HEK293 (cell line): ENCODE measurements at regions not wholly inside any gene's neighbourhood (a gene's known extent, or its start where the extent isn't known, plus 50 kb on each side); places are given as distances from the start of the nearest gene placed in this dataset.

Experiments used
- CTCF ChIA-PET: fragments of 350-600 bp; formaldehyde crosslinking; extraction: SDS; loops from one replicate; lab custom pipeline; 2021; ENCODE audit warnings: antibody characterized with exemption; lab: Yijun Ruan, JAX
- POLR2A ChIA-PET: fragments of 300-600 bp; formaldehyde crosslinking; extraction: SDS; loops from one replicate; lab custom pipeline; 2020; ENCODE audit warnings: antibody characterized with exemption, inconsistent platforms; lab: Yijun Ruan, JAX
- H3K27ac ChIP-seq: fragments of 200-500 bp; sonication (Bioruptor generic); 2 replicates; pipeline ENCODE4 v1.5.1; 2014; ENCODE audit warnings: low read depth, low read length, control low read depth, inconsistent platforms; ENCODE audit errors: extremely low read depth
- H3K36me3 ChIP-seq, 2 experiments: fragments of 200-500 bp in 1 of 2; sonication (Bioruptor generic) in 1 of 2; 1 replicate in 1 of 2; 2 replicates in 1 of 2; pipeline ENCODE4 v1.5.1; 2014 to 2017; ENCODE audit warnings: inconsistent platforms in 2 of 2, low read length in 2 of 2; ENCODE audit not compliant: control insufficient read depth in 2 of 2, insufficient read depth in 1 of 2
- H3K4me1 ChIP-seq: fragments of 200-500 bp; sonication (Bioruptor generic); 2 replicates; pipeline ENCODE4 v1.5.1; 2014; ENCODE audit warnings: mild to moderate bottlenecking, low read length, inconsistent platforms; ENCODE audit not compliant: control insufficient read depth, insufficient read depth
- H3K4me3 ChIP-seq: 2 replicates; pipeline ENCODE4 v1.5.1; 2011; ENCODE audit warnings: low read depth, mild to moderate bottlenecking, control low read depth, low read length, moderate library complexity
- H3K9me3 ChIP-seq: fragments of 200-500 bp; sonication (Bioruptor generic); 2 replicates; pipeline ENCODE4 v1.5.1; 2014; ENCODE audit warnings: low read depth, low read length, inconsistent platforms; ENCODE audit not compliant: control insufficient read depth, insufficient read depth
- SCRT2 ChIP-seq: fragments of 450-650 bp; formaldehyde crosslinking; IDR thresholded peaks from 2 replicates; pipeline ENCODE4 v1.5.1; 2016; ENCODE audit warnings: missing biosample characterization, missing genetic modification characterization
- SP3 ChIP-seq: fragments of 450-650 bp; formaldehyde crosslinking; IDR thresholded peaks from 2 replicates; pipeline ENCODE4 v1.5.1; 2016; ENCODE audit warnings: missing biosample characterization, missing genetic modification characterization
- ZFP37 ChIP-seq: fragments of 450-650 bp; formaldehyde crosslinking; IDR thresholded peaks from 2 replicates; pipeline ENCODE4 v1.5.1; 2016; ENCODE audit warnings: missing biosample characterization, missing genetic modification characterization
- ZFP69B ChIP-seq: fragments of 450-650 bp; formaldehyde crosslinking; IDR thresholded peaks from 2 replicates; pipeline ENCODE4 v1.5.1; 2016; ENCODE audit warnings: missing biosample characterization, missing genetic modification characterization
- ZNF174 ChIP-seq: fragments of 450-650 bp; formaldehyde crosslinking; IDR thresholded peaks from 2 replicates; pipeline ENCODE4 v1.5.0; 2017; ENCODE audit warnings: missing biosample characterization, mild to moderate bottlenecking, missing genetic modification characterization
- ZNF202 ChIP-seq: fragments of 450-650 bp; formaldehyde crosslinking; IDR thresholded peaks from 2 replicates; pipeline ENCODE4 v1.5.1; 2016; ENCODE audit warnings: missing biosample characterization, missing genetic modification characterization, borderline replicate concordance
- ZNF549 ChIP-seq: fragments of 450-650 bp; IDR thresholded peaks from 2 replicates; pipeline ENCODE4 v1.5.1; 2018; ENCODE audit warnings: missing biosample characterization, missing genetic modification characterization, mild to moderate bottlenecking, inconsistent platforms, moderate library complexity
- ZNF555 ChIP-seq: fragments of 450-650 bp; formaldehyde crosslinking; conservative IDR thresholded peaks from 2 replicates; pipeline ENCODE4 v1.5.1; 2017; ENCODE audit warnings: missing biosample characterization, mild to moderate bottlenecking, missing genetic modification characterization, inconsistent platforms
- ZNF561 ChIP-seq: fragments of 450-650 bp; IDR thresholded peaks from 2 replicates; pipeline ENCODE4 v1.5.1; 2018; ENCODE audit warnings: missing biosample characterization, missing genetic modification characterization, borderline replicate concordance
- ZNF624 ChIP-seq: fragments of 450-650 bp; formaldehyde crosslinking; IDR thresholded peaks from 2 replicates; pipeline ENCODE4 v1.5.1; 2017; ENCODE audit warnings: missing biosample characterization, missing genetic modification characterization
- ZNF626 ChIP-seq: fragments of 450-650 bp; sonication (Bioruptor Pico); formaldehyde crosslinking; IDR thresholded peaks from 2 replicates; pipeline ENCODE4 v1.5.1; 2018; ENCODE audit warnings: missing biosample characterization, missing genetic modification characterization, inconsistent platforms
- TF ChIP-seq, protein P1 (sequence below): fragments of 450-650 bp; formaldehyde crosslinking; IDR thresholded peaks from 2 replicates; pipeline ENCODE4 v1.5.1; 2016; ENCODE audit warnings: missing biosample characterization, missing genetic modification characterization
- TF ChIP-seq, protein P2 (sequence below): fragments of 450-650 bp; formaldehyde crosslinking; IDR thresholded peaks from 2 replicates; pipeline ENCODE4 v1.5.1; 2016; ENCODE audit warnings: missing biosample characterization, missing genetic modification characterization
- TF ChIP-seq, protein P3 (sequence below): fragments of 450-650 bp; formaldehyde crosslinking; IDR thresholded peaks from 2 replicates; pipeline ENCODE4 v1.5.1; 2016; ENCODE audit warnings: missing biosample characterization, missing genetic modification characterization, low read depth
- TF ChIP-seq, protein P4 (sequence below): fragments of 450-650 bp; formaldehyde crosslinking; IDR thresholded peaks from 2 replicates; pipeline ENCODE4 v1.5.1; 2016; ENCODE audit warnings: missing biosample characterization, missing genetic modification characterization
- TF ChIP-seq, protein P5 (sequence below): fragments of 450-650 bp; formaldehyde crosslinking; IDR thresholded peaks from 2 replicates; pipeline ENCODE4 v1.5.1; 2017; ENCODE audit warnings: missing biosample characterization, missing genetic modification characterization
- TF ChIP-seq, protein P6 (sequence below): fragments of 450-650 bp; formaldehyde crosslinking; IDR thresholded peaks from 2 replicates; pipeline ENCODE4 v1.5.1; 2016; ENCODE audit warnings: missing biosample characterization, missing genetic modification characterization

DNA sequence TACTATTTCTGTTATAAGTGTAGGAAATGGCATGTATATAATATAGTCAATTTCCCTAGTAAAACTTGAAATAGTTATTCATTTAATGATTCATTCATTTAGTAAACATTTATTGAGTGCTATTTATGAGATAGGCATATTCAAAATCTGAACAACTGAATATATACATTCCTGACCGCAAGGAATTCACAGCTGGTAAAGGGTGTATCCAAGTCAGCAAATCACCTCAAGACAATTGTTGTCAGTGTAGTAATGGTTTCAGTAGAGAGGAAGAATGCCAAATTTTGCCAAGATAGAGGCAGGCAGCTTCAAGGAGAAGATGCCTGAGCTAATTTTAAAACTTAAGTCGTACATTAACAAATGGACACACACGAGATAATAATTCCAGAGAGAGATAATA is 89.8 kb upstream of the CHST9 start:
- Histone ChIP-seq H3K9me3 (no peaks in the 10 kb centered on the region), H3K27ac (no peak overlapping the region), H3K4me1 (no peaks in the 10 kb centered on the region), H3K36me3 (no peaks in the 10 kb centered on the region), H3K4me3 (no peak overlapping the region)
- CTCF ChIA-PET = no interaction called here
- POLR2A ChIA-PET = no interaction called here
- TF ChIP-seq, protein P1, sequence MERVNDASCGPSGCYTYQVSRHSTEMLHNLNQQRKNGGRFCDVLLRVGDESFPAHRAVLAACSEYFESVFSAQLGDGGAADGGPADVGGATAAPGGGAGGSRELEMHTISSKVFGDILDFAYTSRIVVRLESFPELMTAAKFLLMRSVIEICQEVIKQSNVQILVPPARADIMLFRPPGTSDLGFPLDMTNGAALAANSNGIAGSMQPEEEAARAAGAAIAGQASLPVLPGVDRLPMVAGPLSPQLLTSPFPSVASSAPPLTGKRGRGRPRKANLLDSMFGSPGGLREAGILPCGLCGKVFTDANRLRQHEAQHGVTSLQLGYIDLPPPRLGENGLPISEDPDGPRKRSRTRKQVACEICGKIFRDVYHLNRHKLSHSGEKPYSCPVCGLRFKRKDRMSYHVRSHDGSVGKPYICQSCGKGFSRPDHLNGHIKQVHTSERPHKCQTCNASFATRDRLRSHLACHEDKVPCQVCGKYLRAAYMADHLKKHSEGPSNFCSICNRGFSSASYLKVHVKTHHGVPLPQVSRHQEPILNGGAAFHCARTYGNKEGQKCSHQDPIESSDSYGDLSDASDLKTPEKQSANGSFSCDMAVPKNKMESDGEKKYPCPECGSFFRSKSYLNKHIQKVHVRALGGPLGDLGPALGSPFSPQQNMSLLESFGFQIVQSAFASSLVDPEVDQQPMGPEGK (tag by site-specific recombination) = no peak
- TF ChIP-seq, protein P2, sequence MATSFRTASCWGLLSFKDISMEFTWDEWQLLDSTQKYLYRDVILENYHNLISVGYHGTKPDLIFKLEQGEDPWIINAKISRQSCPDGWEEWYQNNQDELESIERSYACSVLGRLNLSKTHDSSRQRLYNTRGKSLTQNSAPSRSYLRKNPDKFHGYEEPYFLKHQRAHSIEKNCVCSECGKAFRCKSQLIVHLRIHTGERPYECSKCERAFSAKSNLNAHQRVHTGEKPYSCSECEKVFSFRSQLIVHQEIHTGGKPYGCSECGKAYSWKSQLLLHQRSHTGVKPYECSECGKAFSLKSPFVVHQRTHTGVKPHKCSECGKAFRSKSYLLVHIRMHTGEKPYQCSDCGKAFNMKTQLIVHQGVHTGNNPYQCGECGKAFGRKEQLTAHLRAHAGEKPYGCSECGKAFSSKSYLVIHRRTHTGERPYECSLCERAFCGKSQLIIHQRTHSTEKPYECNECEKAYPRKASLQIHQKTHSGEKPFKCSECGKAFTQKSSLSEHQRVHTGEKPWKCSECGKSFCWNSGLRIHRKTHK (tag by site-specific recombination) = no peak
- TF ChIP-seq SP3 (tag by site-specific recombination) (no peak), SCRT2 (tag by site-specific recombination) (no peak), ZNF549 (no peak), ZNF624 (tag by site-specific recombination) (no peak), ZNF561 (tag by site-specific recombination) (no peak), ZNF202 (tag by site-specific recombination) (no peak), ZNF555 (tag by site-specific recombination) (no peak), ZNF174 (tag by site-specific recombination) (no peak), ZNF626 (no peak), ZFP37 (no peak), ZFP69B (tag by site-specific recombination) (no peak)
- TF ChIP-seq, protein P3, sequence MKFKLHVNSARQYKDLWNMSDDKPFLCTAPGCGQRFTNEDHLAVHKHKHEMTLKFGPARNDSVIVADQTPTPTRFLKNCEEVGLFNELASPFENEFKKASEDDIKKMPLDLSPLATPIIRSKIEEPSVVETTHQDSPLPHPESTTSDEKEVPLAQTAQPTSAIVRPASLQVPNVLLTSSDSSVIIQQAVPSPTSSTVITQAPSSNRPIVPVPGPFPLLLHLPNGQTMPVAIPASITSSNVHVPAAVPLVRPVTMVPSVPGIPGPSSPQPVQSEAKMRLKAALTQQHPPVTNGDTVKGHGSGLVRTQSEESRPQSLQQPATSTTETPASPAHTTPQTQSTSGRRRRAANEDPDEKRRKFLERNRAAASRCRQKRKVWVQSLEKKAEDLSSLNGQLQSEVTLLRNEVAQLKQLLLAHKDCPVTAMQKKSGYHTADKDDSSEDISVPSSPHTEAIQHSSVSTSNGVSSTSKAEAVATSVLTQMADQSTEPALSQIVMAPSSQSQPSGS (tag by site-specific recombination) = no peak
- TF ChIP-seq, protein P4, sequence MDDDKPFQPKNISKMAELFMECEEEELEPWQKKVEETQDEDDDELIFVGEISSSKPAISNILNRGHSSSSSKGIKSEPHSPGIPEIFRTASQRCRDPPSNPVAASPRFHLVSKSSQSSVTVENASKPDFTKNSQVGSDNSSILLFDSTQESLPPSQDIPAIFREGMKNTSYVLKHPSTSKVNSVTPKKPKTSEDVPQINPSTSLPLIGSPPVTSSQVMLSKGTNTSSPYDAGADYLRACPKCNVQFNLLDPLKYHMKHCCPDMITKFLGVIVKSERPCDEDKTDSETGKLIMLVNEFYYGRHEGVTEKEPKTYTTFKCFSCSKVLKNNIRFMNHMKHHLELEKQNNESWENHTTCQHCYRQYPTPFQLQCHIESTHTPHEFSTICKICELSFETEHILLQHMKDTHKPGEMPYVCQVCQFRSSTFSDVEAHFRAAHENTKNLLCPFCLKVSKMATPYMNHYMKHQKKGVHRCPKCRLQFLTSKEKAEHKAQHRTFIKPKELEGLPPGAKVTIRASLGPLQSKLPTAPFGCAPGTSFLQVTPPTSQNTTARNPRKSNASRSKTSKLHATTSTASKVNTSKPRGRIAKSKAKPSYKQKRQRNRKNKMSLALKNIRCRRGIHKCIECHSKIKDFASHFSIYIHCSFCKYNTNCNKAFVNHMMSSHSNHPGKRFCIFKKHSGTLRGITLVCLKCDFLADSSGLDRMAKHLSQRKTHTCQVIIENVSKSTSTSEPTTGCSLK (tag by site-specific recombination) = no peak
- TF ChIP-seq, protein P5, sequence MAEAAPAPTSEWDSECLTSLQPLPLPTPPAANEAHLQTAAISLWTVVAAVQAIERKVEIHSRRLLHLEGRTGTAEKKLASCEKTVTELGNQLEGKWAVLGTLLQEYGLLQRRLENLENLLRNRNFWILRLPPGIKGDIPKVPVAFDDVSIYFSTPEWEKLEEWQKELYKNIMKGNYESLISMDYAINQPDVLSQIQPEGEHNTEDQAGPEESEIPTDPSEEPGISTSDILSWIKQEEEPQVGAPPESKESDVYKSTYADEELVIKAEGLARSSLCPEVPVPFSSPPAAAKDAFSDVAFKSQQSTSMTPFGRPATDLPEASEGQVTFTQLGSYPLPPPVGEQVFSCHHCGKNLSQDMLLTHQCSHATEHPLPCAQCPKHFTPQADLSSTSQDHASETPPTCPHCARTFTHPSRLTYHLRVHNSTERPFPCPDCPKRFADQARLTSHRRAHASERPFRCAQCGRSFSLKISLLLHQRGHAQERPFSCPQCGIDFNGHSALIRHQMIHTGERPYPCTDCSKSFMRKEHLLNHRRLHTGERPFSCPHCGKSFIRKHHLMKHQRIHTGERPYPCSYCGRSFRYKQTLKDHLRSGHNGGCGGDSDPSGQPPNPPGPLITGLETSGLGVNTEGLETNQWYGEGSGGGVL = no peak
- TF ChIP-seq, protein P6, sequence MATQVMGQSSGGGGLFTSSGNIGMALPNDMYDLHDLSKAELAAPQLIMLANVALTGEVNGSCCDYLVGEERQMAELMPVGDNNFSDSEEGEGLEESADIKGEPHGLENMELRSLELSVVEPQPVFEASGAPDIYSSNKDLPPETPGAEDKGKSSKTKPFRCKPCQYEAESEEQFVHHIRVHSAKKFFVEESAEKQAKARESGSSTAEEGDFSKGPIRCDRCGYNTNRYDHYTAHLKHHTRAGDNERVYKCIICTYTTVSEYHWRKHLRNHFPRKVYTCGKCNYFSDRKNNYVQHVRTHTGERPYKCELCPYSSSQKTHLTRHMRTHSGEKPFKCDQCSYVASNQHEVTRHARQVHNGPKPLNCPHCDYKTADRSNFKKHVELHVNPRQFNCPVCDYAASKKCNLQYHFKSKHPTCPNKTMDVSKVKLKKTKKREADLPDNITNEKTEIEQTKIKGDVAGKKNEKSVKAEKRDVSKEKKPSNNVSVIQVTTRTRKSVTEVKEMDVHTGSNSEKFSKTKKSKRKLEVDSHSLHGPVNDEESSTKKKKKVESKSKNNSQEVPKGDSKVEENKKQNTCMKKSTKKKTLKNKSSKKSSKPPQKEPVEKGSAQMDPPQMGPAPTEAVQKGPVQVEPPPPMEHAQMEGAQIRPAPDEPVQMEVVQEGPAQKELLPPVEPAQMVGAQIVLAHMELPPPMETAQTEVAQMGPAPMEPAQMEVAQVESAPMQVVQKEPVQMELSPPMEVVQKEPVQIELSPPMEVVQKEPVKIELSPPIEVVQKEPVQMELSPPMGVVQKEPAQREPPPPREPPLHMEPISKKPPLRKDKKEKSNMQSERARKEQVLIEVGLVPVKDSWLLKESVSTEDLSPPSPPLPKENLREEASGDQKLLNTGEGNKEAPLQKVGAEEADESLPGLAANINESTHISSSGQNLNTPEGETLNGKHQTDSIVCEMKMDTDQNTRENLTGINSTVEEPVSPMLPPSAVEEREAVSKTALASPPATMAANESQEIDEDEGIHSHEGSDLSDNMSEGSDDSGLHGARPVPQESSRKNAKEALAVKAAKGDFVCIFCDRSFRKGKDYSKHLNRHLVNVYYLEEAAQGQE (tag by site-specific recombination) = no peak
